CD4-positive, alpha-beta T cell (primary cell): ENCODE measurements at regions not wholly inside any gene's neighbourhood (a gene's known extent, or its start where the extent isn't known, plus 50 kb on each side); places are given as distances from the start of the nearest gene placed in this dataset.
"Not testable (repeated sequence)": the region's sequence is repeated elsewhere in the genome, so short reads cannot be mapped to it uniquely, and the experiment has no call there.

ENCODE experiments used
- ATAC-seq: fragments of 200-7000 bp; cut with Tn5 transposase; one replicate; pipeline ENCODE4 v1.10.0; 2022; ENCODE audit warnings: mild to moderate bottlenecking; ENCODE audit not compliant: poor library complexity
- CTCF ChIA-PET: fragments of 350-600 bp; sonication (Branson Sonifier 250); formaldehyde crosslinking; loops from one replicate; lab custom pipeline; 2021; ENCODE audit warnings: antibody characterized with exemption, inconsistent platforms; lab: Charles Lee
- POLR2A ChIA-PET: fragments of 350-600 bp; sonication (Branson Sonifier 250); formaldehyde crosslinking; loops from one replicate; lab custom pipeline; 2021; ENCODE audit warnings: antibody characterized with exemption, inconsistent platforms; lab: Charles Lee
- DNase-seq, 14 experiments: peaks; one replicate each; pipeline ENCODE4 v3.0.0-alpha.2; 2013 to 2020; ENCODE audit warnings: mixed read lengths in 2 of 14
- H3K27ac ChIP-seq, 2 donors: one replicate each; pipeline versions ENCODE4 v1.5.1 to v1.7.0; 2013; ENCODE audit warnings: low read length in 2 of 2, low read depth in 1 of 2, mild to moderate bottlenecking in 1 of 2
- H3K27me3 ChIP-seq, 2 experiments: 1 replicate in 1 of 2; 2 replicates in 1 of 2; pipeline versions ENCODE4 v1.6.1 to v1.7.0; 2013; ENCODE audit warnings: low read length in 2 of 2, control low read depth in 1 of 2, mild to moderate bottlenecking in 1 of 2, moderate library complexity in 1 of 2; ENCODE audit not compliant: insufficient read depth in 2 of 2, control insufficient read depth in 1 of 2
- H3K36me3 ChIP-seq: one replicate; pipeline ENCODE4 v1.6.1; 2013; ENCODE audit warnings: low read length, control low read depth; ENCODE audit not compliant: insufficient read depth
- H3K4me1 ChIP-seq: one replicate; pipeline ENCODE4 v1.6.1; 2013; ENCODE audit warnings: low read length, control low read depth; ENCODE audit not compliant: insufficient read depth
- H3K4me3 ChIP-seq: one replicate; pipeline ENCODE4 v1.5.1; 2013; ENCODE audit warnings: mild to moderate bottlenecking, low read length, moderate library complexity
- H3K9me3 ChIP-seq, 2 experiments: 1 replicate in 1 of 2; 2 replicates in 1 of 2; pipeline versions ENCODE4 v1.6.1 to v1.7.0; 2013; ENCODE audit warnings: low read length in 2 of 2, mild to moderate bottlenecking in 2 of 2, control low read depth in 1 of 2, moderate library complexity in 1 of 2; ENCODE audit not compliant: control insufficient read depth in 1 of 2, insufficient read depth in 1 of 2
- H3K27ac Mint-ChIP-seq: one replicate; pipeline ENCODE4 v1.8.0; 2020; ENCODE audit warnings: mixed read lengths
- H3K27me3 Mint-ChIP-seq: one replicate; pipeline ENCODE4 v1.8.0; 2021; ENCODE audit warnings: mixed read lengths
- H3K36me3 Mint-ChIP-seq: one replicate; pipeline ENCODE4 v1.8.0; 2021; ENCODE audit warnings: low read depth, mixed read lengths
- H3K4me1 Mint-ChIP-seq: one replicate; pipeline ENCODE4 v1.8.0; 2021; ENCODE audit warnings: low read depth, mixed read lengths
- H3K4me3 Mint-ChIP-seq: one replicate; pipeline ENCODE4 v1.8.0; 2020; ENCODE audit warnings: mild to moderate bottlenecking, mixed read lengths
- H3K9me3 Mint-ChIP-seq: one replicate; pipeline ENCODE4 v1.8.0; 2020; ENCODE audit warnings: mixed read lengths
- intact Hi-C, 2 experiments: fragments of 100-400 bp; cut with DNase I in 1 of 2; cut with micrococcal nuclease in 1 of 2; formaldehyde crosslinking; loops; one replicate each; pipeline versions ENCODE4 v1.15.1 to v1.9.0; 2023 to 2025; cut with DNase I, micrococcal nuclease
- TF ChIP-seq, protein P1 (sequence below): fragments of 200-600 bp; IDR thresholded peaks from one replicate; pipeline ENCODE4 v1.8.0; 2022; ENCODE audit warnings: antibody characterized with exemption, mild to moderate bottlenecking

GRCh38 chr3:46576-46975 is 150.0 kb upstream of the CHL1 start:
- Histone ChIP-seq H3K27ac (no peak overlapping the region), H3K27me3 (no peaks in the 10 kb centered on the region), H3K4me1 (no peaks in the 10 kb centered on the region), H3K9me3 (no peaks in the 10 kb centered on the region), H3K36me3 (no peaks in the 10 kb centered on the region), H3K4me3 (no peak overlapping the region)
- Mint-ChIP-seq H3K9me3 (peaks cover 2% of the 10 kb centered on the region), H3K4me1 (no peaks in the 10 kb centered on the region), H3K27ac (no peak overlapping the region), H3K36me3 (no peaks in the 10 kb centered on the region), H3K27me3 (peaks cover 18% of the 10 kb centered on the region), H3K4me3 (no peak overlapping the region)
- intact Hi-C loops, result no loop called here
- TF ChIP-seq, protein P1, sequence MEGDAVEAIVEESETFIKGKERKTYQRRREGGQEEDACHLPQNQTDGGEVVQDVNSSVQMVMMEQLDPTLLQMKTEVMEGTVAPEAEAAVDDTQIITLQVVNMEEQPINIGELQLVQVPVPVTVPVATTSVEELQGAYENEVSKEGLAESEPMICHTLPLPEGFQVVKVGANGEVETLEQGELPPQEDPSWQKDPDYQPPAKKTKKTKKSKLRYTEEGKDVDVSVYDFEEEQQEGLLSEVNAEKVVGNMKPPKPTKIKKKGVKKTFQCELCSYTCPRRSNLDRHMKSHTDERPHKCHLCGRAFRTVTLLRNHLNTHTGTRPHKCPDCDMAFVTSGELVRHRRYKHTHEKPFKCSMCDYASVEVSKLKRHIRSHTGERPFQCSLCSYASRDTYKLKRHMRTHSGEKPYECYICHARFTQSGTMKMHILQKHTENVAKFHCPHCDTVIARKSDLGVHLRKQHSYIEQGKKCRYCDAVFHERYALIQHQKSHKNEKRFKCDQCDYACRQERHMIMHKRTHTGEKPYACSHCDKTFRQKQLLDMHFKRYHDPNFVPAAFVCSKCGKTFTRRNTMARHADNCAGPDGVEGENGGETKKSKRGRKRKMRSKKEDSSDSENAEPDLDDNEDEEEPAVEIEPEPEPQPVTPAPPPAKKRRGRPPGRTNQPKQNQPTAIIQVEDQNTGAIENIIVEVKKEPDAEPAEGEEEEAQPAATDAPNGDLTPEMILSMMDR, result no peak
- DNase-seq, result no peak
- ChIA-PET CTCF (no interaction called here), POLR2A (no interaction called here)
- no peak for ATAC-seq

DNA sequence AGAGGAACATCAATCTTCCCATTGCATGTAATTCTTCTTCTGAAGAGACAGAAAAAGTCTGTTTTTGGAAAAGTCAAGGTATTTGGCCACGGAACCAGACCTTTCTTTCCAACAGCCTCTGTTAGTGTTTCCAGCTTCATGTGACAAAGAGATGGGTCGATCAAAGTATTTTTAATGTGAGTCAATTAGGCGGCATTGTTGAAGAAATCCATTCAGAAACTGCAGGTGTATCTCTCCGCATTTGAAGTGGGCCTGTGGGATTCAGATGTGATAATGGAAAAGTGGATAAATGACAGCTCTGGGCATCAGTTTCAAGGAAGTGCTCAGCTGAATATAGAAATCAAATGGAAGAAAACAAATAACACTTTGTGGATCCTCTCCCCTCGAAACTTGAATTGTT is 143.1 kb upstream of the CHL1 start:
- H3K4me3 ChIP-seq, ATAC-seq, H3K4me1 Mint-ChIP-seq, CTCF ChIA-PET, DNase-seq, intact Hi-C loops, H3K27ac Mint-ChIP-seq, H3K4me3 Mint-ChIP-seq, H3K27me3 Mint-ChIP-seq, POLR2A ChIA-PET, H3K9me3 Mint-ChIP-seq, H3K27ac ChIP-seq, H3K36me3 Mint-ChIP-seq, H3K4me1 ChIP-seq, H3K9me3 ChIP-seq, H3K27me3 ChIP-seq, H3K36me3 ChIP-seq: not testable (repeated sequence)

DNA sequence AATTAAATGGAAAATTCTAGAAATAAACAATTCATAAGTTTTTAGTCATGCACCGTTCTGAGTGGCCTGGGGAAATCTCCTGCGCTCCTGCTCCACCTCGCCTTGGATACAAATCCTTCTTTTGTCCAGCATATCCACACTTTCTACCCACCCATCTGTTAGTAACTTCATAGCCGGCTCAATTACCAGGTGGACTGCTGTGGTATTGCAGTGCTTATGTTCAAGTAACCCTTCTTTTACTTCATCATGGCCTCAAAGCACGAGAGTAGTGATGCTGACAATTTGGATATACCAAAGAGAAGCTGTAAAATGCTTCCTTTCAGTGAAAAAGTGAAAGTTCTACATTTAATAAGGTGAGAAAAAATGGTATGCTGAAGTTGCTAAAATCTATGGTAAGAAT is 142.3 kb upstream of the CHL1 start:
- Mint-ChIP-seq H3K36me3 (no peaks in the 10 kb centered on the region), H3K27me3 (peaks cover 6% of the 10 kb centered on the region), H3K9me3 (peaks cover 2% of the 10 kb centered on the region), H3K27ac (no peak overlapping the region), H3K4me3 (no peak overlapping the region), H3K4me1 (no peaks in the 10 kb centered on the region)
- ATAC-seq, result no peak
- Histone ChIP-seq H3K27me3 (peaks cover 0 to 3% of the 10 kb centered on the region in 2 experiments), H3K4me1 (no peaks in the 10 kb centered on the region), H3K4me3 (no peak overlapping the region), H3K27ac (no peak overlapping the region), H3K9me3 (no peaks in the 10 kb centered on the region), H3K36me3 (no peaks in the 10 kb centered on the region)
- TF ChIP-seq, protein P1, result no peak
- intact Hi-C loops, result no loop called here
- DNase-seq, result no peak
- POLR2A ChIA-PET, result no interaction called here
- CTCF ChIA-PET, result no interaction called here

- POLR2A ChIA-PET, result no interaction called here
- ATAC-seq, result no peak
- no peak overlapping the region for H3K27ac Mint-ChIP-seq
Observed at GRCh38 chr3:56672-57071, 139.9 kb upstream of the CHL1 start.

More at GRCh38 chr3:56672-57071, 139.9 kb upstream of the CHL1 start:
- DNase-seq, result no peak
- CTCF ChIA-PET, result no interaction called here
- Mint-ChIP-seq H3K4me1 (no peaks in the 10 kb centered on the region), H3K27me3 (peaks cover 16% of the 10 kb centered on the region), H3K36me3 (no peaks in the 10 kb centered on the region), H3K9me3 (peaks cover 4% of the 10 kb centered on the region), H3K4me3 (no peak overlapping the region)
- H3K9me3 ChIP-seq, result no peaks in the 10 kb centered on the region
- no peaks in the 10 kb centered on the region for H3K36me3 ChIP-seq
- no peaks in the 10 kb centered on the region for H3K4me1 ChIP-seq
- intact Hi-C loops, result no loop called here
- H3K4me3 ChIP-seq, result no peak overlapping the region
- TF ChIP-seq, protein P1, result no peak
- H3K27ac ChIP-seq, result no peak overlapping the region
- H3K27me3 ChIP-seq, result peaks cover 0 to 3% of the 10 kb centered on the region in 2 experiments
